PC-3 (cell line): ENCODE measurements at regions not wholly inside any gene's neighbourhood (a gene's known extent, or its start where the extent isn't known, plus 50 kb on each side); places are given as distances from the start of the nearest gene placed in this dataset.

ENCODE experiments used
- ATAC-seq: fragments of 200-7000 bp; cut with Tn5 transposase; 2 replicates; pipeline ENCODE4 v1.9.1; 2020; ENCODE audit warnings: mild to moderate bottlenecking, moderate library complexity
- BruUV-seq: library from RNA; stranded (reverse); fragments of 400-500 nt; replicated peaks from 2 replicates; lab custom pipeline; 2021; lab: Mats Ljungman, UMichigan
- CTCF ChIA-PET: fragments of 300-600 bp; sonication (Branson Sonifier 250); formaldehyde crosslinking; loops from one replicate; lab custom pipeline; 2022; ENCODE audit warnings: antibody characterized with exemption; lab: Charles Lee
- POLR2A ChIA-PET: fragments of 300-600 bp; sonication (Branson Sonifier 250); formaldehyde crosslinking; loops from one replicate; lab custom pipeline; 2022; ENCODE audit warnings: antibody characterized with exemption; ENCODE audit not compliant: unreplicated experiment; lab: Charles Lee
- DNase-seq: peaks from one replicate; pipeline ENCODE4 v3.0.0-alpha.2; 2015
- H2AFZ ChIP-seq: fragments of 300-600 bp; sonication (generic); 2 replicates; pipeline ENCODE4 v1.6.0; 2016; ENCODE audit warnings: antibody characterized with exemption, low read length
- H3F3A ChIP-seq: fragments of 300-600 bp; sonication (generic); one replicate; pipeline ENCODE4 v1.6.0; 2017; ENCODE audit warnings: antibody characterized with exemption, low read length, control low read depth, mild to moderate bottlenecking; ENCODE audit not compliant: unreplicated experiment
- H3K27ac ChIP-seq: fragments of 300-600 bp; sonication (generic); 2 replicates; pipeline ENCODE4 v1.5.1; 2016; ENCODE audit warnings: mild to moderate bottlenecking, low read length
- H3K27me3 ChIP-seq: fragments of 300-600 bp; sonication (generic); 2 replicates; pipeline ENCODE4 v1.6.1; 2016; ENCODE audit warnings: low read length, mixed read lengths
- H3K36me3 ChIP-seq: fragments of 300-600 bp; sonication (generic); 2 replicates; pipeline ENCODE4 v1.6.1; 2016; ENCODE audit warnings: low read depth, mixed run types, low read length, mixed read lengths
- H3K4me1 ChIP-seq: fragments of 300-600 bp; sonication (generic); 2 replicates; pipeline ENCODE4 v1.5.1; 2016; ENCODE audit warnings: low read length; ENCODE audit not compliant: insufficient read depth
- H3K4me2 ChIP-seq: fragments of 300-600 bp; sonication (generic); 2 replicates; pipeline ENCODE4 v1.6.0; 2016; ENCODE audit warnings: low read length
- H3K4me3 ChIP-seq: fragments of 300-600 bp; sonication (generic); 2 replicates; pipeline ENCODE4 v1.5.1; 2016; ENCODE audit warnings: mild to moderate bottlenecking, low read length, mixed read lengths
- H3K79me2 ChIP-seq: fragments of 300-600 bp; sonication (generic); 2 replicates; pipeline ENCODE4 v1.6.1; 2017; ENCODE audit warnings: low read length, mixed read lengths
- H3K9ac ChIP-seq: fragments of 300-600 bp; sonication (generic); 2 replicates; pipeline ENCODE4 v1.6.0; 2016; ENCODE audit warnings: mild to moderate bottlenecking, low read length
- H3K9me2 ChIP-seq: fragments of 300-600 bp; sonication (generic); replicated peaks from 2 replicates; pipeline ENCODE4 v1.6.1; 2016; ENCODE audit warnings: mixed run types, low read length, mixed read lengths
- H3K9me3 ChIP-seq: fragments of 300-600 bp; sonication (generic); 2 replicates; pipeline ENCODE4 v1.6.1; 2016; ENCODE audit warnings: low read length, mixed read lengths
- H4K20me1 ChIP-seq: fragments of 300-600 bp; sonication (generic); 2 replicates; pipeline ENCODE4 v1.6.1; 2016; ENCODE audit warnings: low read length, mixed read lengths
- EZH2 ChIP-seq: fragments of 300-600 bp; sonication (generic); IDR thresholded peaks from one replicate; pipeline ENCODE4 v1.6.1; 2017; ENCODE audit warnings: antibody characterized with exemption, mild to moderate bottlenecking, low read length; ENCODE audit not compliant: unreplicated experiment
- EZH2phosphoT487 ChIP-seq: fragments of 300-600 bp; sonication (generic); IDR thresholded peaks from 2 replicates; pipeline ENCODE4 v1.6.1; 2018; ENCODE audit warnings: mild to moderate bottlenecking, antibody characterized with exemption, low read length, borderline replicate concordance
- intact Hi-C: fragments of 100-400 bp; cut with micrococcal nuclease; formaldehyde crosslinking; loops from 2 replicates; pipeline ENCODE4 v1.9.0; 2023
- TF ChIP-seq, protein P1 (sequence below): fragments of 300-600 bp; sonication (generic); conservative IDR thresholded peaks from 2 replicates; pipeline ENCODE4 v1.5.1; 2017; ENCODE audit warnings: antibody characterized with exemption, low read depth, mild to moderate bottlenecking, low read length

GRCh38 chr4:126431049-126431448, 1116.3 kb downstream of the FAT4 start:
- Histone ChIP-seq H3K27me3 (no peaks in the 10 kb centered on the region), H3F3A (no peaks in the 10 kb centered on the region), H3K4me3 (no peak overlapping the region), H3K36me3 (no peaks in the 10 kb centered on the region), H3K4me2 (no peak overlapping the region), H4K20me1 (no peaks in the 10 kb centered on the region), H3K27ac (no peak overlapping the region), H2AFZ (no peak overlapping the region), H3K9me3 (no peaks in the 10 kb centered on the region), H3K9me2 (no peaks in the 10 kb centered on the region), H3K79me2 (no peaks in the 10 kb centered on the region), H3K4me1 (no peaks in the 10 kb centered on the region), H3K9ac (no peak overlapping the region)
- ChIA-PET POLR2A (no interaction called here), CTCF (no interaction called here)
- TF ChIP-seq, protein P1, sequence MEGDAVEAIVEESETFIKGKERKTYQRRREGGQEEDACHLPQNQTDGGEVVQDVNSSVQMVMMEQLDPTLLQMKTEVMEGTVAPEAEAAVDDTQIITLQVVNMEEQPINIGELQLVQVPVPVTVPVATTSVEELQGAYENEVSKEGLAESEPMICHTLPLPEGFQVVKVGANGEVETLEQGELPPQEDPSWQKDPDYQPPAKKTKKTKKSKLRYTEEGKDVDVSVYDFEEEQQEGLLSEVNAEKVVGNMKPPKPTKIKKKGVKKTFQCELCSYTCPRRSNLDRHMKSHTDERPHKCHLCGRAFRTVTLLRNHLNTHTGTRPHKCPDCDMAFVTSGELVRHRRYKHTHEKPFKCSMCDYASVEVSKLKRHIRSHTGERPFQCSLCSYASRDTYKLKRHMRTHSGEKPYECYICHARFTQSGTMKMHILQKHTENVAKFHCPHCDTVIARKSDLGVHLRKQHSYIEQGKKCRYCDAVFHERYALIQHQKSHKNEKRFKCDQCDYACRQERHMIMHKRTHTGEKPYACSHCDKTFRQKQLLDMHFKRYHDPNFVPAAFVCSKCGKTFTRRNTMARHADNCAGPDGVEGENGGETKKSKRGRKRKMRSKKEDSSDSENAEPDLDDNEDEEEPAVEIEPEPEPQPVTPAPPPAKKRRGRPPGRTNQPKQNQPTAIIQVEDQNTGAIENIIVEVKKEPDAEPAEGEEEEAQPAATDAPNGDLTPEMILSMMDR = no peak
- TF ChIP-seq EZH2 (no peak), EZH2phosphoT487 (no peak)
- BruUV-seq = no TSS peak
- intact Hi-C loops = no loop called here
- no peak for DNase-seq
- ATAC-seq = no peak

DNA sequence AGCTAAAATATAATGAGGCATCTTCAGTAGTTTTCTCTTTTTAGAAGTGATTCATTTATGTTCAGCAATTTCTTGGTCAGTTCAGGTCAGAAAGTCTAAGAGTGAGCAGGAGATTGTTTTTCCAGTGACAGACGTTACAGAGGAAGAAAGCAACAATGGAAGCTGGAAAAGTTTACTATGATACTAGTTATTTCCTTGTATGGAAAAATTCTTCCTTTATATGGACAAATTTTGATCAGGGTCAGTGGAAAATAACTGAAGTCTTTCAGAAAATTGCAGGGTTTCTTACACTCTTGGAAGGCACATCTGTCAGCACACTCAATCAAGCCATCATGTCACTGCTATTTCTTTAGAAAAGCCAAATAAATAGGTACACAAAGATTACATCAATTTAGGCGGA, 1120.7 kb downstream of the FAT4 start:
- Histone ChIP-seq H3K79me2 (no peaks in the 10 kb centered on the region), H4K20me1 (no peaks in the 10 kb centered on the region), H3K27me3 (no peaks in the 10 kb centered on the region), H3F3A (no peaks in the 10 kb centered on the region), H3K4me2 (no peak overlapping the region), H2AFZ (no peak overlapping the region), H3K4me1 (no peaks in the 10 kb centered on the region), H3K9me2 (no peaks in the 10 kb centered on the region), H3K27ac (no peak overlapping the region), H3K9ac (no peak overlapping the region), H3K9me3 (no peaks in the 10 kb centered on the region), H3K4me3 (no peak overlapping the region), H3K36me3 (no peaks in the 10 kb centered on the region)
- BruUV-seq = no TSS peak
- DNase-seq (no peak), ATAC-seq (no peak)
- TF ChIP-seq EZH2phosphoT487 (no peak), EZH2 (no peak)
- TF ChIP-seq, protein P1 = no peak
- POLR2A ChIA-PET = no interaction called here
- intact Hi-C loops = no loop called here
- CTCF ChIA-PET = no interaction called here

GRCh38 chr4:126440297-126440696, 1125.5 kb downstream of the FAT4 start:
- TF ChIP-seq EZH2phosphoT487 = no peak
- TF ChIP-seq, protein P1 = no peak
- intact Hi-C loops = no loop called here
- Histone ChIP-seq H3K9me3 (no peaks in the 10 kb centered on the region), H3K4me2 (no peak overlapping the region), H2AFZ (no peak overlapping the region), H3K36me3 (no peaks in the 10 kb centered on the region), H3K4me1 (no peaks in the 10 kb centered on the region), H3K27me3 (no peaks in the 10 kb centered on the region), H3K79me2 (no peaks in the 10 kb centered on the region), H3K4me3 (no peak overlapping the region), H3K9me2 (no peaks in the 10 kb centered on the region), H4K20me1 (no peaks in the 10 kb centered on the region), H3K27ac (no peak overlapping the region), H3K9ac (no peak overlapping the region), H3F3A (no peaks in the 10 kb centered on the region)
- ChIA-PET POLR2A (no interaction called here), CTCF (no interaction called here)
- DNase-seq (no peak), ATAC-seq (no peak)
- no TSS peak for BruUV-seq
